ENCODE measurements at regions not wholly inside any gene's neighbourhood (a gene's known extent, or its start where the extent isn't known, plus 50 kb on each side); places are given as distances from the start of the nearest gene placed in this dataset.

- no peak for DNase-seq
- Histone ChIP-seq H3K4me1 (no peaks in the 10 kb centered on the region), H3K27ac (no peak overlapping the region), H3K27me3 (no peaks in the 10 kb centered on the region), H3K9me3 (no peaks in the 10 kb centered on the region), H3K4me3 (replicated peaks in 1 of 3) (no peak overlapping the region), H3K36me3 (no peaks in the 10 kb centered on the region)
- TF ChIP-seq CTCF (IDR thresholded peaks at IDR 0.05), result no peak
- no peak for TF ChIP-seq POLR2A (IDR thresholded peaks at IDR 0.05)
- 79 to 83% methylated on average over 4 of the region's 4 CpGs for WGBS, 2 donors
- intact Hi-C loops (cut with DNase I), result no loop called here
Observed at GRCh38 chr3:110732420-110732819, 339.2 kb upstream of the NECTIN3 start.

GRCh38 chr3:110733045-110733444, 338.6 kb upstream of the NECTIN3 start:
- H3K4me3 ChIP-seq (replicated peaks in 1 of 3), result no peak overlapping the region
- intact Hi-C loops (cut with DNase I), result no loop called here
- WGBS, 2 donors, result 88 to 91% methylated on average over 3 of the region's 3 CpGs
- H3K36me3 ChIP-seq, result no peaks in the 10 kb centered on the region
- no peak overlapping the region for H3K27ac ChIP-seq
- DNase-seq, result no peak
- no peak for TF ChIP-seq POLR2A (IDR thresholded peaks at IDR 0.05)
- no peak for TF ChIP-seq CTCF (IDR thresholded peaks at IDR 0.05)
- no peaks in the 10 kb centered on the region for H3K9me3 ChIP-seq
- H3K27me3 ChIP-seq, result no peaks in the 10 kb centered on the region
- no peaks in the 10 kb centered on the region for H3K4me1 ChIP-seq

- WGBS, 2 donors, result 74 to 92% methylated on average over 5 of the region's 5 CpGs
Observed at GRCh38 chr3:110734524-110734923, 337.1 kb upstream of the NECTIN3 start.

GRCh38 chr3:110736332-110736731, 335.3 kb upstream of the NECTIN3 start:
- TF ChIP-seq CTCF (IDR thresholded peaks at IDR 0.05) (no peak), POLR2A (IDR thresholded peaks at IDR 0.05) (no peak)
- no peaks in the 10 kb centered on the region for H3K27me3 ChIP-seq
- 84 to 88% methylated on average over 1 of the region's 1 CpG for WGBS, 2 donors
- H3K4me3 ChIP-seq (replicated peaks in 1 of 3), result no peak overlapping the region
- no peaks in the 10 kb centered on the region for H3K36me3 ChIP-seq
- H3K4me1 ChIP-seq, result no peaks in the 10 kb centered on the region
- DNase-seq, result no peak
- intact Hi-C loops (cut with DNase I), result no loop called here
- H3K27ac ChIP-seq, result no peak overlapping the region
- no peaks in the 10 kb centered on the region for H3K9me3 ChIP-seq

More at GRCh38 chr3:110734524-110734923, 337.1 kb upstream of the NECTIN3 start:
- TF ChIP-seq POLR2A (IDR thresholded peaks at IDR 0.05) (no peak), CTCF (IDR thresholded peaks at IDR 0.05) (no peak)
- Histone ChIP-seq H3K36me3 (no peaks in the 10 kb centered on the region), H3K27me3 (no peaks in the 10 kb centered on the region), H3K4me1 (no peaks in the 10 kb centered on the region), H3K27ac (no peak overlapping the region), H3K4me3 (replicated peaks in 1 of 3) (no peak overlapping the region), H3K9me3 (no peaks in the 10 kb centered on the region)
- DNase-seq, result no peak
- intact Hi-C loops (cut with DNase I), result no loop called here

GRCh38 chr3:110738531-110738930, 333.1 kb upstream of the NECTIN3 start:
- Histone ChIP-seq H3K27me3 (no peaks in the 10 kb centered on the region), H3K4me3 (replicated peaks in 1 of 3) (no peak overlapping the region), H3K4me1 (no peaks in the 10 kb centered on the region), H3K9me3 (no peaks in the 10 kb centered on the region), H3K27ac (no peak overlapping the region), H3K36me3 (no peaks in the 10 kb centered on the region)
- 87 to 89% methylated on average over 1 of the region's 1 CpG for WGBS, 2 donors
- no peak for DNase-seq
- TF ChIP-seq CTCF (IDR thresholded peaks at IDR 0.05) (no peak), POLR2A (IDR thresholded peaks at IDR 0.05) (no peak)
- intact Hi-C loops (cut with DNase I), result no loop called here
